Renal cortical epithelial cell (primary cell): ENCODE measurements at regions not wholly inside any gene's neighbourhood (a gene's known extent, or its start where the extent isn't known, plus 50 kb on each side); places are given as distances from the start of the nearest gene placed in this dataset.

Experiments
- DNase-seq: peaks from one replicate; pipeline ENCODE4 v3.0.0-alpha.2; 2011; ENCODE audit warnings: low read depth

- no peak for DNase-seq
These were observed 118.0 kb upstream of the BRINP1 start for GRCh38 chr9:119487118-119487827.

DNA sequence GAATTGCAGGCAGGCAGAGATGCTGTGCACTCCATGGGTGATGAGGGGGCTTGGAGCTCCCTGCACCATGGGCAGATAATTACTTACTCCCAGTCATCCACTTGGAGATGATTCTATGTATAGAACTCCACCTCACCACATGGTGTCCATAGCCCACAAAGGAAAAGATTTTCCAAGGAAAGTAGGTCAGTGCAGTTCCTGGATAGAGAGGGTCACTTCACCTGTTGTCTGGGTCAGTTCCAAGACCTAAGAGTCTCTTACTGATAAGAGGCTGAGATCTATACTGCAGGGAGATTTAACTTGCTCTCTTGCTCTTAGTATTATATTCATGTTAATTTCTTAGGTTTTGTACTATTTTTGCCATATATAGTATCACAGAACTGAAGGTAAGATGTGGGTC, 113.9 kb upstream of the BRINP1 start:
- DNase-seq, result no peak

DNA sequence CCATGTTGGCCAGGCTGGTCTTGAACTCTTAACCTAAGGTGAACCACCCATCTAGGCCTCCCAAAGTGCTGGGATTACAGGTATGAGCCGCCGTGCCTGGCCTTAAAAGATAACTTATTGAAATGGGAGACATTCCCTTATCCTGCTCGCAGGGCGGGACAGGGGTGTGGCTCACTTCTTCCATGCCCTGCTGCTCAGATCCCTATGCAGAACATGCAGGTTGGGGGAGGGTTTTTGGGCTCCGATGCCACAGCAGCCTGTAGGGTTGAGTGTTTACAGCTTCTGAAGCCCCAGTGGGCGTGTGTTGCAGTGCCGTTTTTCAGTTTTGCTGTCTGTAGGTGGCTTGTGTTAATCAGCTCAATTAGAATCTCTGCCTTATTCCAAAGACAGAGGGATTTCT, 108.0 kb upstream of the BRINP1 start:
- no peak for DNase-seq

DNA sequence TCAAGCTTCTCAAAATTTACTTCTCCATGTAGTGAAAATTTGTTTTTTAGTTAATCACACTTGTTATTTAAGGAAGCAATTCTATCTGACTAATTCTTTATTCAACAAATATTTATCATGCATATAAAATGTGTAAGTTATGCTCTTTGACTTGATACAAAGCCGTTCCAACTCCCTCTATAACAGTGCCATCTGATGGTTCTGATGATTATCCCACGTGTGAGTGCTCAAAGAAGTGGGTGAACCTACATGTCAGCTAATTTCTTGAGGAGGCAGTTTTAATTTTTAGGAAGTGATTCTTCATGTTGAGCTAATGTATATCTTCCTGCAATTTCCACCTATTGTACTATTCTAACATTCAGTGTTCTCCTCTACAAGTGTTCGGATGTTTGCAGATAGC, 88.8 kb upstream of the BRINP1 start:
- DNase-seq, result no peak

GRCh38 chr9:119453980-119454379, 84.7 kb upstream of the BRINP1 start:
- no peak for DNase-seq

DNA sequence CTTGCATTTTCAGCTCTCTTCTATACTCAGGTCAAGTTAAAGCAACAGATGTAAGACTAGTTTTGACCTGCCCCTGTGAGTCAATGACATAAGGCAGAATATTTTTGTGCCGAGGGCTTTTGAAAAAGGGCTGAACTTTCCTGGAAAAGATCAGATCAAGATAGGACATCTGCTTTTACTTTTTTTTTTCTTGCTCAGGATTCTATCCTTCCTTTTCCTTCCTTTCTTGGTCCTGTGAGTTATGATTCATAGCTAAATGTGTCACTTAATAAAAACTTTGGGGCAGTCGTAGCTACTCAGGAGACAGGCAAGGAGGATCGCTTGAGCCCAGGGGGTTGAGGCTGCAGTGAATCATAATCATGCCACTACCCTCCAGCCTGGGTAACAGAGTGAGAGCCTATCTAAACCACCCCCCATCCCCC, 84.3 kb upstream of the BRINP1 start:
- DNase-seq, result peak; percentile 17

GRCh38 chr9:119451426-119451825, 82.2 kb upstream of the BRINP1 start:
- DNase-seq, result no peak

- DNase-seq, result no peak
These were observed 73.9 kb upstream of the BRINP1 start for GRCh38 chr9:119443179-119443578.

- no peak for DNase-seq
These were observed 72.6 kb upstream of the BRINP1 start for GRCh38 chr9:119441832-119442231.

GRCh38 chr9:119441338-119441737, 72.1 kb upstream of the BRINP1 start:
- DNase-seq, result no peak

DNA sequence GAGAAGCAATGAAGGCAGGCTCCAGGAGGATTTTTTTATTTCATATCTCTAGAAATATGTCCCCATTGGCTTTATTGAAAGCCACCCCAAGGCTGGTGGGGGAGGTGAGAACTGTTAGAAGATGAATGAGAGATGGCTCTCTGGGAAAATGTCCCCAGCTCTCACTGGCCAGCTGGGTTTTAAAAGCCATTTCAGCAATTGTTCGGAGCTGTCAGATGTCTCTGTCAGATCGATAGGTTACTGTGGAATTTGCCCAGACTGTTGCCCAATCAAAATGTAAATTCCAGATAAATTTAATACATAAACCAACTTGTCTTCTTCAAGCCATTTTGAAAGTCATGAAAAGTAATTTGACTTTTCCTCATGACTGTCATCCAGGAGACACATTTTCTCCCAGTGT, 67.0 kb upstream of the BRINP1 start:
- DNase-seq, result no peak

GRCh38 chr9:119435076-119435475, 65.8 kb upstream of the BRINP1 start:
- DNase-seq, result no peak

DNA sequence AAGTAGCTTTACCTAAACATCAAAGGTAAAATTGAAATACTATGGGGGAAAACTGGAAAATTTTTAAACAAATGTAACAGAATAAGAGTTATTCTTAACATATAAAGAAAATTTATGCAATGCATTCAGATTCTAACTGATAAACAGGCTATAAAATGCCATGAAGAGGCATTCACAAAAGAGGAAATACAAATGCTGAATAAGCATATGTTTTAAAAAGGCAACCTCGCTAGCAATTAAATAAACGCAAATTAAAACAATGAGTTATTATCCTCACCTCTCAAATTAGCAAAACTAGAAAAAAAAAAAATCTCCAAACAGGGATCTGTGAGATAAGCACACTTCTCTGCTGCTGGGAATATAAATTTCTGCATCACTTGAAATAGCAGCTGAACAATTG, 63.2 kb upstream of the BRINP1 start:
- DNase-seq, result no peak

DNA sequence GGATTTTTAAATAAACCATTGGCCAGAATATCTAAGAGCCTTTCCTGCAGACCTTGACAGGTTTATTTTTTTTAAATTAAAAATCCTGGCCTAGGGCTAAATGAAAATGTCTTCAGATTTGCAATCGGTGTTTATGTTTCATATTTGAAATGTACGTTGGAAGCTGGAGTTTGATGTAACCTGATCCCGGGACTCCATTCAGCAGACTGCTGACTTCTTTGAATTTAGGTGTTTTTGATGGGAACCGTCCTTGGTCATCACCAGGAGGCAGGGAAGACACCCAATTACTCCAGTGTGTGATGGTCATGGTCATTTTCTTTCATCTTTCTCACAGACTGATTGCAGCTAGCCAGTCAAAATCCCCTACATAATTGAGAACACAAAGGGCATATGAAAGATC, 60.1 kb upstream of the BRINP1 start:
- DNase-seq, result no peak

- DNase-seq, result no peak
These were observed 51.0 kb upstream of the BRINP1 start for GRCh38 chr9:119420231-119420630.
